KBM-7 (cell line): ENCODE measurements at regions not wholly inside any gene's neighbourhood (a gene's known extent, or its start where the extent isn't known, plus 50 kb on each side); places are given as distances from the start of the nearest gene placed in this dataset.
"Not testable (repeated sequence)": the region's sequence is repeated elsewhere in the genome, so short reads cannot be mapped to it uniquely, and the experiment has no call there.

Source experiments
- DNase-seq: peaks from one replicate; pipeline ENCODE4 v3.0.0-alpha.2; 2015
- in situ Hi-C: fragments of 300-500 bp; cut with MboI; formaldehyde crosslinking; loops from 2 replicates; pipeline ENCODE4 v1.14.3; 2020; ENCODE audit warnings: low sequenced_read_pairs, low pct_unique_long_range_greater_than_20kb, mixed read lengths

GRCh38 chr6:63471145-63471544 is 101.1 kb upstream of the LOC128125822 start:
- DNase-seq, in situ Hi-C loops: not testable (repeated sequence)

DNA sequence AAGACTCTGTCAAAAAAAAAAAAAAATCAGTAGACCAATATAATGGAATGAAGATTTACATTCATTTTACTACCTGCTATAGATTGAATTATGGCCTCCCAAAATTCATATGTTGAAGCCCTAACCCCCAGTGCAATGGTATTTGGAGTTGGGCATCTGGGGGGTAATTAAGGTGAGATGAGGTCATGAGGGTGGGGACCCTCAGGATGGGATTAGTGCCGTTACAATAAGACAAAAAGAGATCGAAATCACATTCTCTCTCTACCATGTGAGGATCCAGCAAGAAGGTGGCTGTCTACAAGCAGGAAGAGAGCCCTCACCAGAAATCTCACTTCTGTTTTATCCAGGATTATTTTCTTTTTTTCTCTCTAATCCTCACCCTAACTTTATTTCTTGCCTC is 100.6 kb upstream of the LOC128125822 start:
- no peak for DNase-seq
- in situ Hi-C loops, result no loop called here

GRCh38 chr6:63475707-63476106 is 96.6 kb upstream of the LOC128125822 start:
- in situ Hi-C loops, result no loop called here
- no peak for DNase-seq

DNA sequence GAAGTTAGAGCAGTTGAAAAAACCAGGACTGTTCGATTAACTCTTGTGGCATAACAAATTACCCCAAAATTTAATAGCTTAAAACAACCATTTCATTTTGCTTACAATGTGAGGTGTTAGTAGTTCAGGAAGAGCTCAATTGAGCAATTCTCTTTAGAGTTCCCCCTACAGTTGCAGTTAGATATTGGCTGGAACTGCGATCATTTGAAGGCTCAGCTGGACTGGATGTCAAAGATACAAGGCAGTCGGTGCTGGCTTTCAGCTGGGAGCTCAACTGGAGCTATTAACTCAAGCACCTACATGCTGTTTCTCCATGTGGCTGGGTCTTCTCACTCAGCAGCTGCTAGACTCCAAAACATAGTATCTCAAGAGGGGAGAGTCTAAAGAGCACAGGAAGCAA is 96.0 kb upstream of the LOC128125822 start:
- in situ Hi-C loops, result no loop called here
- peak; percentile 5 for DNase-seq

GRCh38 chr6:63477422-63478040 is 94.7 kb upstream of the LOC128125822 start:
- DNase-seq, result no peak
- in situ Hi-C loops, result no loop called here

DNA sequence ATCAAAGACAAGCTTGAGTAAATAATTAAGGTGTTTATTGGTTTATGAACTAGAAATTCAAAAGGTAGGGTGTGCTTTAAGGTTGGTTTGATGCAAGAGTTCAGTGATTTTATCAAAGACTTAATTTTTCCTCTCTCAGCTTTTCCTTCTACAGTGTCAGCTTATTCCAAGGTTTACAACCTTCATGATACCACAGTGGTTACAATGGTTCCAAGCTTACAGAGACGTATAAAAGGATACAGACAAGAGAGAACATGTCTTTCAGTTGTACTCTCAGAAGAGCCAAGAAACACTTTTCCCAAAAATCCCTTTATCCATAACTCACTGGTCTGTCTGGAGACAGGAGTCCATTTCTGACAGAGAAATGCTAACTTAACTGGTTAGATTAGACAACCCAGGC is 93.5 kb upstream of the LOC128125822 start:
- in situ Hi-C loops, result no loop called here
- DNase-seq, result no peak

DNA sequence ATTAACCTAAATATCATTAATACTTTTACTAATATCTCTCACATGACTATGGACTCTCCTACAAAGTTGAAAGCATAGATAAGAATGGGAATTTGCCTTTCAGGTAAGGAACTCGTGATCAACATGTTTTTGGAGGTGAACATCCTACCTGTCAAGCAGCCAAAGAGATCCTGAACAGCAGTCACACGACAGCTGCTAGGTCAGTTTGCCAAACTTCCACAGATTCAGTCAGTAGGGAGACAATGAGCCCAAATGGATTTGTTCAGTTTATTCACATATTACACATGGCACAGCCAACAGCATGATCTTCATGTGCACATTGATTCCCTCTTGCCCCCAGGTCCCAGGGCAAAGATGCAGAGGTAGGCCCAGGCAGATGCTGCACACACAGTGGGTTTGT is 86.1 kb upstream of the LOC128125822 start:
- DNase-seq, result no peak
- in situ Hi-C loops, result no loop called here

GRCh38 chr6:63487103-63487813 is 85.0 kb upstream of the LOC128125822 start:
- in situ Hi-C loops, result no loop called here
- DNase-seq, result no peak

GRCh38 chr6:63491119-63491518 is 81.2 kb upstream of the LOC128125822 start:
- no peak for DNase-seq
- in situ Hi-C loops, result no loop called here

- in situ Hi-C loops, result no loop called here
- no peak for DNase-seq
Measured at GRCh38 chr6:63492476-63492875, 79.8 kb upstream of the LOC128125822 start.

- in situ Hi-C loops, result no loop called here
- no peak for DNase-seq
Measured at GRCh38 chr6:63493557-63493956, 78.7 kb upstream of the LOC128125822 start.

GRCh38 chr6:63496361-63496804 is 75.9 kb upstream of the LOC128125822 start:
- DNase-seq, result no peak
- in situ Hi-C loops, result no loop called here

DNA sequence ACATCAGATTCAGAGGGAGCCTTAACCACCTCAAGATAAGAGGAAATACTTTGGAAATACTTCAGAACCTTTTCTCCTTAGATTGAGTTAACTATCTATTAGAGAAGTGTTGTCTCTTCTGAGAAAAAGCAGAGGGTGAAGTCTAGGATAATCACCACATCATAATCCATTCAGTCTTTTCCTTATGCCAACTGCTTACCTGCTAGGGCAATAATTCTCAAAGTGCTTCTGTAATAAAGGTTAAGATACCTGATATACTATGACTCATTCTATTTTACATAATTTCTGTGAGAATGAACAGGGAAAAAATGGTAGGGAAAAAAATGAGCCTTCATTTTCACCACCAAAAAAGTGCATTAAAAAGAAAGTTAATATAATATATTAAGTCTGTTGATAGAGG is 70.1 kb upstream of the LOC128125822 start:
- in situ Hi-C loops, result no loop called here
- DNase-seq, result no peak

- in situ Hi-C loops, result no loop called here
- no peak for DNase-seq
Measured at GRCh38 chr6:63503199-63503598, 69.1 kb upstream of the LOC128125822 start.

DNA sequence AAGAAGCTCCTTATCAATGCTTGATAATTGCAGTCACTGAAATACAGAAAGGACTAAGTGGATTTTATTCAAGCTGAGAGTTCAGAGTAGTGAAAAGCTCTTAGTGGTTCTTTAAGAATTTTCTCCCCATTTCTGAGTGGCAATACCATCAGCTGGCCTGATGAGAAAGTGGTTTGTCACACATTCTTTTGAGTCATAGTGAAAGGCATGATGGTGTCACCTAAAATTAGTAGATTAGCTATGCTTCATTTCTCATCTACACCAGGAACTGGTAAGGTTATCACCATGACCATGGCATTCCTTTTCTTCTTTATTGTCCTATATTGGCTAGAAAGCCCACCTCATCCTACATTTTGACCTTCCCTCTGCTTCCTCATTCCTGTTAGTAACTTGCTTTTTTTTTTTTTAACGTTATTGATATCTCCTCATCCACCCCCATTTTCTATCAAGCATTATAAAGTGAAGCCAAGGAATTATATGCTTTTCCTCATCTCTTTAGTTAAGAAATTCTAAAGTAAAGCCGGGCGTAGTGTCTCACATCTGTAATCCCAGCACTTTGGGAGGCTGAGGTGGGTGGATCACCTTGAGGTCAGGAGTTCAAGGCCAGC is 67.4 kb upstream of the LOC128125822 start:
- in situ Hi-C loops, result no loop called here
- DNase-seq, result no peak

DNA sequence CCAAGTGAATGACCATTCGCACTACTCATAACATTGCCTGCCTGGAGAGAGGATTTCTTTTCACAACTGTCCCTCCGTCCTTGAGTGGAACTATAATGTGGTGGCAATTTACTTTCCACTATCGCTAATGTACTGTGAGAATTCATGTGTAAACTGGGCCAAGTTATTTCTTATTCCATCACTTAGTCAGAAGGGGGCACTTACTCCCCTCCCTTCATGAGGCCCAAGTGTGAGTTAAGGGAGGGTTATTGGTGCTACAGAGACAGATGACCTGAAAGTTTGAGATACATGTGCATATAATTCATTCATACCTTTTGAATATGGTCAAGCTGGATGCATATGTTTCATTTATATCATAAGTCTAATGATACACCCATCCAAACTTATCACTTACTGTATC is 65.2 kb upstream of the LOC128125822 start:
- no peak for DNase-seq
- in situ Hi-C loops, result no loop called here

GRCh38 chr6:63509652-63510352 is 62.5 kb upstream of the LOC128125822 start:
- in situ Hi-C loops, result no loop called here
- no peak for DNase-seq

DNA sequence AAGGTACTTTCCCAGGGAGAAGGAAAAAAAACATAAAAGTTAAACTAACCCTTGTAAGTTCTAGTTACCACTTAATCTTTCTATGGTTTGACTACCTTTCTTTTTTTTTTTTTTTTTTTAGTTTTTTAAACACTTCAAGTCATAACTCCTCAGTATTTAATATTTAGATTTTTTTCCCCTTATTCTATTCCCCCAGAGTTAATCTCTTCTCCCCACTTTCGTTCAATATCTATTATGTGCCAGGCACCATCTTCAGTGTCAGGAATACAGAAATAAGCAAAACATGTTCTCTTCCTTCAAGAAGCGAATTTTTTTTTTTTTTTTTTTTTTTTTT is 62.0 kb upstream of the LOC128125822 start:
- in situ Hi-C loops, result no loop called here
- DNase-seq, result no peak

GRCh38 chr6:63510849-63511248 is 61.4 kb upstream of the LOC128125822 start:
- in situ Hi-C loops, result no loop called here
- DNase-seq, result no peak

- in situ Hi-C loops, result no loop called here
Measured at GRCh38 chr6:63514488-63515173, 57.6 kb upstream of the LOC128125822 start.

More at GRCh38 chr6:63514488-63515173, 57.6 kb upstream of the LOC128125822 start:
- DNase-seq, result no peak
